GM19351 (cell line): ENCODE measurements at regions not wholly inside any gene's neighbourhood (a gene's known extent, or its start where the extent isn't known, plus 50 kb on each side); places are given as distances from the start of the nearest gene placed in this dataset.

Experiments
- ATAC-seq: cut with Tn5 transposase; IDR thresholded peaks from one replicate; pipeline ENCODE4 v1.9.1; 2021; ENCODE audit warnings: mild to moderate bottlenecking, moderate library complexity; ENCODE audit not compliant: unreplicated experiment

GRCh38 chr5:162323466-162323865 is 255.9 kb downstream of the GABRG2 start:
- no peak for ATAC-seq

- ATAC-seq = no peak
These were observed 256.8 kb downstream of the GABRG2 start for GRCh38 chr5:162324328-162324727.

GRCh38 chr5:162325143-162325727 is 257.7 kb downstream of the GABRG2 start:
- no peak for ATAC-seq

GRCh38 chr5:162334944-162335343 is 267.4 kb downstream of the GABRG2 start:
- no peak for ATAC-seq

- ATAC-seq = no peak
These were observed 292.9 kb downstream of the GABRG2 start for GRCh38 chr5:162360373-162360931.

- no peak for ATAC-seq
These were observed 304.7 kb downstream of the GABRG2 start for GRCh38 chr5:162372256-162372655.

GRCh38 chr5:162377895-162378294 is 310.3 kb downstream of the GABRG2 start:
- ATAC-seq = no peak

GRCh38 chr5:162382839-162383238 is 315.3 kb downstream of the GABRG2 start:
- ATAC-seq = no peak

GRCh38 chr5:162384225-162384624 is 316.7 kb downstream of the GABRG2 start:
- ATAC-seq = no peak

- no peak for ATAC-seq
These were observed 324.3 kb downstream of the GABRG2 start for GRCh38 chr5:162391833-162392232.

- no peak for ATAC-seq
These were observed 324.8 kb downstream of the GABRG2 start for GRCh38 chr5:162392336-162392735.

GRCh38 chr5:162393534-162393933 is 326.0 kb downstream of the GABRG2 start:
- ATAC-seq = no peak

GRCh38 chr5:162407614-162408013 is 340.0 kb downstream of the GABRG2 start:
- no peak for ATAC-seq

- ATAC-seq = no peak
These were observed 342.8 kb downstream of the GABRG2 start for GRCh38 chr5:162410365-162410764.

- no peak for ATAC-seq
These were observed 361.6 kb downstream of the GABRG2 start for GRCh38 chr5:162429142-162429541.

GRCh38 chr5:162434281-162434680 is 366.7 kb downstream of the GABRG2 start:
- no peak for ATAC-seq

GRCh38 chr5:162436055-162436454 is 368.5 kb downstream of the GABRG2 start:
- no peak for ATAC-seq

- no peak for ATAC-seq
These were observed 376.7 kb downstream of the GABRG2 start for GRCh38 chr5:162444129-162444762.

- ATAC-seq = no peak
These were observed 388.5 kb downstream of the GABRG2 start for GRCh38 chr5:162456086-162456485.

- no peak for ATAC-seq
These were observed 398.4 kb downstream of the GABRG2 start for GRCh38 chr5:162466011-162466410.

- no peak for ATAC-seq
These were observed 405.6 kb downstream of the GABRG2 start for GRCh38 chr5:162473041-162473714.

- ATAC-seq = no peak
These were observed 406.7 kb downstream of the GABRG2 start for GRCh38 chr5:162474239-162474638.
